ENCODE measurements at regions not wholly inside any gene's neighbourhood (a gene's known extent, or its start where the extent isn't known, plus 50 kb on each side); places are given as distances from the start of the nearest gene placed in this dataset.
"Not testable (repeated sequence)": the region's sequence is repeated elsewhere in the genome, so short reads cannot be mapped to it uniquely, and the experiment has no call there.

GRCh38 chr12:42873401-42873800, 283.9 kb upstream of the PRICKLE1 start:
- Histone ChIP-seq H3K36me3 (ENCODE audit: control insufficient read depth in 2 of 2, insufficient read depth in 2 of 2, low read length in 2 of 2) (no peaks in the 10 kb centered on the region), H3K9me3 (ENCODE audit: control insufficient read depth in 2 of 2, low read length in 2 of 2) (no peaks in the 10 kb centered on the region), H3K27ac (ENCODE audit: low read length) (no peak overlapping the region), H3K4me3 (ENCODE audit: low read length in 2 of 2) (no peak overlapping the region), H3K4me1 (ENCODE audit: control insufficient read depth, insufficient read depth, low read length) (no peaks in the 10 kb centered on the region), H3K27me3 (ENCODE audit: control insufficient read depth in 1 of 2, insufficient read depth in 2 of 2, low read length in 2 of 2) (no peaks in the 10 kb centered on the region), H3K9ac (ENCODE audit: low read length in 2 of 2) (no peak overlapping the region)

DNA sequence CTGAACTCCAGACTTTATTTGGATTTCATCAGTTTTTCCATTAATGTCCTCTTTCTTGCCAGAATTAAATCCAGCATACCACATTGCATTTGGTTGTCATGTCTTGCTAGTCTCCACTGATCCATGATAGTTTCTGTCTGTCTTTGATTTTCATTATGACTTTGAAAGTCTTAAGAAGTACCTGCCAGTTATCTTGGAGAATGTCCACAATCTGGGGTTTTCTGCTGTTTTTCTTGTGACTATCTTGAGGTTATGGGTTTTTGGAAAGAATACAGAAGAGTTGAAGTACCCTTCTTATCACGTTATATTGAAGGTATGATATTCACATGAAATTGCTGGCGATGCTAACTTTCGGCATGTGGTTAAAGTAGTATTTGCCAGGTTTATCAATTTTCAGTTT, 282.3 kb upstream of the PRICKLE1 start:
- H3K36me3 ChIP-seq (ENCODE audit: control insufficient read depth in 2 of 2, insufficient read depth in 2 of 2, low read length in 2 of 2): no peaks in the 10 kb centered on the region
- H3K27me3 ChIP-seq (ENCODE audit: control insufficient read depth in 1 of 2, insufficient read depth in 2 of 2, low read length in 2 of 2): no peaks in the 10 kb centered on the region
- no peaks in the 10 kb centered on the region for H3K4me1 ChIP-seq (ENCODE audit: control insufficient read depth, insufficient read depth, low read length)
- no peak overlapping the region for H3K9ac ChIP-seq (ENCODE audit: low read length in 2 of 2)
- H3K9me3 ChIP-seq (ENCODE audit: control insufficient read depth in 2 of 2, low read length in 2 of 2): no peaks in the 10 kb centered on the region
- no peak overlapping the region for H3K4me3 ChIP-seq (ENCODE audit: low read length in 2 of 2)
- H3K27ac ChIP-seq (ENCODE audit: low read length): no peak overlapping the region

GRCh38 chr12:42868291-42868690, 278.7 kb upstream of the PRICKLE1 start:
- Histone ChIP-seq H3K9ac (ENCODE audit: low read length in 2 of 2) (no peak overlapping the region), H3K27me3 (ENCODE audit: control insufficient read depth in 1 of 2, insufficient read depth in 2 of 2, low read length in 2 of 2) (no peaks in the 10 kb centered on the region), H3K36me3 (ENCODE audit: control insufficient read depth in 2 of 2, insufficient read depth in 2 of 2, low read length in 2 of 2) (no peaks in the 10 kb centered on the region), H3K9me3 (ENCODE audit: control insufficient read depth in 2 of 2, low read length in 2 of 2) (no peaks in the 10 kb centered on the region), H3K4me3 (ENCODE audit: low read length in 2 of 2) (no peak overlapping the region), H3K4me1 (ENCODE audit: control insufficient read depth, insufficient read depth, low read length) (no peaks in the 10 kb centered on the region), H3K27ac (ENCODE audit: low read length) (no peak overlapping the region)

DNA sequence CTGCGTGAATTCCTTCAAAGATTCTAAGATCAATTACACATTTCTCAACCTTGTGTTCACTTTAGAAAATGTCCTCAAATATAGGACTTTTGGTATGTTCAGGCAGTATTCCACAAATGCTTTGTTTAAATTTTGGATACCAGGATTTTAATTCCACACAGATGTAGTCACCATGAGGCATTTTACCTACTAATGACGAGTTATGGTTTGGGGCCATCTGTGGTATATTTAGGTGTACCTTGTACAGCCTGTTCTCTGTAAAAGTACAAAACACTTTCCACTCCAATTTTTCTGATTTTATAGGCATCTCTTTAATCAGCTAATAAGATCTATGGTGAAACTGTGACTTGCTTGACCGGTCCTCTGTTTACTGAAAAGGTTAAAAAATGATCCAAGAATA, 275.7 kb upstream of the PRICKLE1 start:
- no peaks in the 10 kb centered on the region for H3K36me3 ChIP-seq (ENCODE audit: control insufficient read depth in 2 of 2, insufficient read depth in 2 of 2, low read length in 2 of 2)
- H3K27me3 ChIP-seq (ENCODE audit: control insufficient read depth in 1 of 2, insufficient read depth in 2 of 2, low read length in 2 of 2): no peaks in the 10 kb centered on the region

GRCh38 chr12:42862055-42862454, 272.5 kb upstream of the PRICKLE1 start:
- H3K4me1 ChIP-seq (ENCODE audit: control insufficient read depth, insufficient read depth, low read length): peaks cover 4% of the 10 kb centered on the region
- H3K36me3 ChIP-seq (ENCODE audit: control insufficient read depth in 2 of 2, insufficient read depth in 2 of 2, low read length in 2 of 2): no peaks in the 10 kb centered on the region
- H3K27me3 ChIP-seq (ENCODE audit: control insufficient read depth in 1 of 2, insufficient read depth in 2 of 2, low read length in 2 of 2): no peaks in the 10 kb centered on the region
- no peak overlapping the region for H3K4me3 ChIP-seq (ENCODE audit: low read length in 2 of 2)
- H3K9me3 ChIP-seq (ENCODE audit: control insufficient read depth in 2 of 2, low read length in 2 of 2): no peaks in the 10 kb centered on the region
- no peak overlapping the region for H3K9ac ChIP-seq (ENCODE audit: low read length in 2 of 2)
- H3K27ac ChIP-seq (ENCODE audit: low read length): no peak overlapping the region

More for the DNA sequence above, 275.7 kb upstream of the PRICKLE1 start:
- no peaks in the 10 kb centered on the region for H3K4me1 ChIP-seq (ENCODE audit: control insufficient read depth, insufficient read depth, low read length)
- H3K9me3 ChIP-seq (ENCODE audit: control insufficient read depth in 2 of 2, low read length in 2 of 2): no peaks in the 10 kb centered on the region
- no peak overlapping the region for H3K9ac ChIP-seq (ENCODE audit: low read length in 2 of 2)
- no peak overlapping the region for H3K4me3 ChIP-seq (ENCODE audit: low read length in 2 of 2)
- H3K27ac ChIP-seq (ENCODE audit: low read length): no peak overlapping the region

DNA sequence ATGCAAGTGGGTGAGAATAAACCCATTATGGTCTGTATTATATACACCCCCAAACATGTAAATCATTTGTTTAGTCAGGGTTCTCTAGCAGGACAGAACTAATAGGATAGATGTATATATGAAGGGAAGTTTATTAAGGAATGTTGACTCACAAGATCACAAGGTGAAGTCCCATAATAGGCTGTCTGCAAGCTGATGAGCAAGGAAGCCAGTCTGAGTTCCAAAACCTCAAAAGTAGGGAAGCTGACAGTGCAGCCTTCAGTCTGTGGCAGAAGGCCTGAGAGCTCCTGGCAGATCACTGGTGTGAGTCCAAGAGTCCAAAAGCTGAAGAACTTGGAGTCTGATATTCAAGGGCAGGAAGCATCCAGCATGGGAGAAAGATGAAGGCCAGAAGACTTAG, 270.8 kb upstream of the PRICKLE1 start:
- H3K9ac ChIP-seq (ENCODE audit: low read length in 2 of 2); H3K36me3 ChIP-seq (ENCODE audit: control insufficient read depth in 2 of 2, insufficient read depth in 2 of 2, low read length in 2 of 2); H3K27ac ChIP-seq (ENCODE audit: low read length); H3K4me1 ChIP-seq (ENCODE audit: control insufficient read depth, insufficient read depth, low read length); H3K4me3 ChIP-seq (ENCODE audit: low read length in 2 of 2); H3K27me3 ChIP-seq (ENCODE audit: control insufficient read depth in 1 of 2, insufficient read depth in 2 of 2, low read length in 2 of 2); H3K9me3 ChIP-seq (ENCODE audit: control insufficient read depth in 2 of 2, low read length in 2 of 2): not testable (repeated sequence)

GRCh38 chr12:42859612-42860011, 270.1 kb upstream of the PRICKLE1 start:
- no peaks in the 10 kb centered on the region for H3K36me3 ChIP-seq (ENCODE audit: control insufficient read depth in 2 of 2, insufficient read depth in 2 of 2, low read length in 2 of 2)
- peaks cover 4% of the 10 kb centered on the region for H3K4me1 ChIP-seq (ENCODE audit: control insufficient read depth, insufficient read depth, low read length)
- H3K27me3 ChIP-seq (ENCODE audit: control insufficient read depth in 1 of 2, insufficient read depth in 2 of 2, low read length in 2 of 2): no peaks in the 10 kb centered on the region
- H3K9ac ChIP-seq (ENCODE audit: low read length in 2 of 2): no peak overlapping the region
- no peak overlapping the region for H3K4me3 ChIP-seq (ENCODE audit: low read length in 2 of 2)
- H3K9me3 ChIP-seq (ENCODE audit: control insufficient read depth in 2 of 2, low read length in 2 of 2): no peaks in the 10 kb centered on the region
- no peak overlapping the region for H3K27ac ChIP-seq (ENCODE audit: low read length)

DNA sequence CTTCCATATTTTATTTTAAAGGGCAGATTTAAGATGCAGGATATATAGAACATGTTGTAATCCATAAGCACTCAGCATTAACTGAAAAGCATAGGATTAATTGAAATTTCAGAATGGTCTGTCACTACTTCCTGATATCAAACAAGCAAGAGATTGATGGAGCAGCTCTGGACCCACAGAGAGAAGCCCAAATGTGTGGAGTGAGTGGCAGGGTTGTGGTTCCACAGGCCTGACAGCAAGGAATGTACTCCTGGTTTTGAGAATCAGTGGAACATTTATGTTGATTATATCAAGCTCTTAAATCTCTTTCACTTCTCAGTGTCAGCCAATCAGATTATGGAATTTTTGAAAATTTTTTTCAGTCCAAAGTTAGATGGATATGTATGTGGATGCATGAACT, 267.6 kb upstream of the PRICKLE1 start:
- Histone ChIP-seq H3K27ac (ENCODE audit: low read length) (no peak overlapping the region), H3K27me3 (ENCODE audit: control insufficient read depth in 1 of 2, insufficient read depth in 2 of 2, low read length in 2 of 2) (no peaks in the 10 kb centered on the region), H3K9me3 (ENCODE audit: control insufficient read depth in 2 of 2, low read length in 2 of 2) (no peaks in the 10 kb centered on the region), H3K4me1 (ENCODE audit: control insufficient read depth, insufficient read depth, low read length) (peaks cover 4% of the 10 kb centered on the region), H3K4me3 (ENCODE audit: low read length in 2 of 2) (no peak overlapping the region), H3K36me3 (ENCODE audit: control insufficient read depth in 2 of 2, insufficient read depth in 2 of 2, low read length in 2 of 2) (no peaks in the 10 kb centered on the region), H3K9ac (ENCODE audit: low read length in 2 of 2) (no peak overlapping the region)

- Histone ChIP-seq H3K4me1 (ENCODE audit: control insufficient read depth, insufficient read depth, low read length) (peaks cover 4% of the 10 kb centered on the region), H3K9me3 (ENCODE audit: control insufficient read depth in 2 of 2, low read length in 2 of 2) (no peaks in the 10 kb centered on the region), H3K27ac (ENCODE audit: low read length) (no peak overlapping the region), H3K36me3 (ENCODE audit: control insufficient read depth in 2 of 2, insufficient read depth in 2 of 2, low read length in 2 of 2) (no peaks in the 10 kb centered on the region), H3K27me3 (ENCODE audit: control insufficient read depth in 1 of 2, insufficient read depth in 2 of 2, low read length in 2 of 2) (no peaks in the 10 kb centered on the region), H3K4me3 (ENCODE audit: low read length in 2 of 2) (no peak overlapping the region), H3K9ac (ENCODE audit: low read length in 2 of 2) (no peak overlapping the region)
Measured at GRCh38 chr12:42855362-42855950, 265.9 kb upstream of the PRICKLE1 start.

DNA sequence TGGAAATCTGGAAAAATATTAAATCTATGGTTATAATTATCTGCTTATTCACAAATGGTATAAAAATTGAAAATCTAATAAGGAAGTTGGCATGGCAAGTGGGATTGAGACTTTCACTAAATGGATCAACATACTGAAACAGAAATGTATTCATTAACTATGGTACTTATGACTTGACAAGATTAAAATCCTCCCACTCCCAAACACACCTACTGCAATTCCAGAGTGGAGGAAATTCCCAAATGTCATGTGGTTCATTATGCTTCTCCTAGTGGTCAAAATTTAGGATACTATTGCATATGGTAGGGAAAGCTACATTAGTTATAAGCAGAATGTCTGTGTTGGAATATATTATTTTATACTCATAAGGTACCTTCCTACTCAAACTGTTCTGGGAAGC, 265.3 kb upstream of the PRICKLE1 start:
- no peaks in the 10 kb centered on the region for H3K36me3 ChIP-seq (ENCODE audit: control insufficient read depth in 2 of 2, insufficient read depth in 2 of 2, low read length in 2 of 2)
- no peak overlapping the region for H3K4me3 ChIP-seq (ENCODE audit: low read length in 2 of 2)
- H3K4me1 ChIP-seq (ENCODE audit: control insufficient read depth, insufficient read depth, low read length): peaks cover 4% of the 10 kb centered on the region
- H3K9ac ChIP-seq (ENCODE audit: low read length in 2 of 2): no peak overlapping the region
- no peaks in the 10 kb centered on the region for H3K9me3 ChIP-seq (ENCODE audit: control insufficient read depth in 2 of 2, low read length in 2 of 2)
- H3K27ac ChIP-seq (ENCODE audit: low read length): no peak overlapping the region
- no peaks in the 10 kb centered on the region for H3K27me3 ChIP-seq (ENCODE audit: control insufficient read depth in 1 of 2, insufficient read depth in 2 of 2, low read length in 2 of 2)

DNA sequence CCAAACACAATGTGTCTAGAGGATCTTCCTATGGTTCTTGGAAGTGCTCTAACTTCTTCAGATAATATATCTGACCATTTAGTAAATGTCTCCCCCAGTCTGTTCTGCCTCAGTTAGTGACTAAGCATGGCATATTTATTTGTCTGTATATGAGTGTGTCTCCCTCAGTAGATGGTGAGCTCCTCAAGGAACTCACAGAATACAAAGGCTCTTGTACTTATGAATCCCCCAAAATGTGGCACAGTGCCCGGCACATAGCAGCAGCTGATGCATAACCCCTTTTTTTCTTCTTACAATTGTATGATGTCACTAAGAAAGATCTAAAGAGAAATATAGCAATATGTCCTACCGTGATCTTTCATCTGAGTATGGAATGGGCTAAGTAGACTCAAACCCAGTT, 264.7 kb upstream of the PRICKLE1 start:
- H3K9ac ChIP-seq (ENCODE audit: low read length in 2 of 2): no peak overlapping the region
- no peaks in the 10 kb centered on the region for H3K4me1 ChIP-seq (ENCODE audit: control insufficient read depth, insufficient read depth, low read length)
- H3K27ac ChIP-seq (ENCODE audit: low read length): no peak overlapping the region
- H3K27me3 ChIP-seq (ENCODE audit: control insufficient read depth in 1 of 2, insufficient read depth in 2 of 2, low read length in 2 of 2): no peaks in the 10 kb centered on the region
- H3K9me3 ChIP-seq (ENCODE audit: control insufficient read depth in 2 of 2, low read length in 2 of 2): no peaks in the 10 kb centered on the region
- no peak overlapping the region for H3K4me3 ChIP-seq (ENCODE audit: low read length in 2 of 2)
- H3K36me3 ChIP-seq (ENCODE audit: control insufficient read depth in 2 of 2, insufficient read depth in 2 of 2, low read length in 2 of 2): no peaks in the 10 kb centered on the region
